ENCODE measurements at regions not wholly inside any gene's neighbourhood (a gene's known extent, or its start where the extent isn't known, plus 50 kb on each side); places are given as distances from the start of the nearest gene placed in this dataset.
"Not testable (repeated sequence)": the region's sequence is repeated elsewhere in the genome, so short reads cannot be mapped to it uniquely, and the experiment has no call there.

DNA sequence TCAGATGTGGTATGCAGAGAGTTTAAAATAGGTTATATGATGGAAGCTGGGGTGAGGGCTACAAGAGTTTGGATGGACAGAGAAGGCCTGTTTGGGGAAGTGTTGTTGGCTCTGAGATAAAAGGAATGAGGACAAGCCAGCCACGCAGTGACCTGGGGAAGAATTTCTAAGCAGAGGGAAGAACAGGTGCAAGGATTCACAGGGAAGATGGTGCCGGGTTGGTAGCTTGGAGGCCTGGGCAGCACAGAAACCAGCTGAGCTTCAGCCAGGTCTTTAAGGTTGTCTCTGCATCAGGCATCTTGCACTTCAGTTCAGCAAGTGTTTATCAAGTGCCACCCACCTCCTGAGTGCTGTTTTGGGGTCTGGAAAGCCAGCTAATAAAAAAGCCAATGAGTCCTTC, 1163.7 kb downstream of the AACS start:
- no peak for DNase-seq

DNA sequence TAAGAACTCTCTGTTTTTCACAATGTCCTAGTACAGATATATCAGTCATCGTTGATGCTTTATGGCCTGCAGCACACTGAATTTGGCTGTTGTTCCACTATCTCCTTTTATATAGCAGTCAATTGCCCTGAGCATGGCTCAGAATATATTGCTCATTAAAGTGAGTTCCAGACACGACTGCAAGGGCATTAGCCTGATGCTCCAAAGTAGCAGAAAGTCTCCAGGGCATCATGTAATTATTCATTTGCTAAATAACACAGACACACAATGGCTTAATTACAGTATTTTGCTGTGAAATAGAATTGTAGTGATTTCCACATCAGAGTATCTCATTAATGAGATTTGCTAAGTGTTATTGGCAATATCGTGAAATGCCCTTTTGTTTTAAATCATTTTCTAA, 1167.5 kb downstream of the AACS start:
- DNase-seq: no peak

DNA sequence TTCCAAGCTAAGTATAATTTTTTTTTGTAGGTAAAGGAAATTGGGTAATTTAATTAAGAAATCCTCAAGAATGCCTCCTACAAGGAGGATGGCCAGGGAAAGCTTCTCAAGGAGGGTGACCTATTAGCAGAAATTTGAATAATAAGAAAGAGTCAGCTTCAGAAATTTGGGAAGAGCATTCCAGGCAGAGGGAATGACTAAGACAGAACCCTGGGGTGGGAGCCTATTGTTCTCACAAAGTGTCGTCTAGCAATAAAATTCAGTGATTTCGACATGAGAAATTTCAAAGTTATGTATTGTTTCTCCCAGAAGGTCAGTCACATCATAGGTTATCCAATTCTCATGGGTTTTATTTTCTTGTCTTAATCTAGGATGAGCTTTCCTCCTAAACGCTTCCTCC, 1168.4 kb downstream of the AACS start:
- DNase-seq: no peak

DNA sequence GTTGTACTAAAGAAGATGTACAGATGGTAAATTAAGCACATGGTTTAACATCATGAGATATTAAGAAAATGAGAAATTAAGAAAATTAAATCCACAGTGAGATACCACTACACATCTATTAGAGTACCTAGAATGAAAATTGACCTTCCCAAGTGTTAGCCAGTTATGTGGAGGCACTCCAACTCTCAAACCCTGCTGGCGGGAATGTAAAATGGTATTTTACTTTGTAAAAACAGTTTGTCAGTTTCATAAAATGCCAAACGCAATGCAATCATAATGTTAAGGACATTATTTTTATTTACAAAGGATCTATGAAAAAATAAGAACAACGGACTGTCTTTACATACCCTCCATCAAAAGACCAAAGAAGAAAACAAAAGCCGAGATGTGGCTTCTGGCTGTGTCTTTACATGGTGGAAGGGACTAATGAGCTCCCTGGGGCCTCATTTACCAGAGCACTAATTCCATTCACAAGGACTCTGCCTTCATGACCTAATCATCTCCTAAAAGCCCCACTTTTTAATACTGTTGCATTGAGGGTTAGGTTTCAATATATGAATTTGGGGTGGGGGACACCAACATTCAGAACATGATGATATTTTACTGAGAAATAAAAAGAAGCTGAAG, 1178.7 kb downstream of the AACS start:
- DNase-seq: no peak

DNA sequence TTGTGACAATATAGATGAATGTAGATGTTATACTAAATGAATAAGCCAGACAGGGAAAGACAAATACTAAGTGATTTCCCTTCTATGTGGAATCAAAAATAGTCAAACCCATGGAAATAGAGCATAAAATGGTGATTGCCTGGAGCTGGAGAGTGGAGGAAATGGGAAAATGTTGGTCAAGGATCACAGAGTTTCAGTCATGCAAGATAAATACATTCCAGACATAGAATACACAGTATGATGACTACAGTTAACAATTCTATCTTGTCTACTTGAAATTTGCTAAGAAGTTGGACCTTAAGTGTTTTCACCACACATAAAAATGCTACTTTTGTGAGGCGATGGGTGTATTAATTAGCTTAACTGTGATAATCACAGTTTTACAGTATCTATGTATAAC, 1182.7 kb downstream of the AACS start:
- DNase-seq: no peak

DNA sequence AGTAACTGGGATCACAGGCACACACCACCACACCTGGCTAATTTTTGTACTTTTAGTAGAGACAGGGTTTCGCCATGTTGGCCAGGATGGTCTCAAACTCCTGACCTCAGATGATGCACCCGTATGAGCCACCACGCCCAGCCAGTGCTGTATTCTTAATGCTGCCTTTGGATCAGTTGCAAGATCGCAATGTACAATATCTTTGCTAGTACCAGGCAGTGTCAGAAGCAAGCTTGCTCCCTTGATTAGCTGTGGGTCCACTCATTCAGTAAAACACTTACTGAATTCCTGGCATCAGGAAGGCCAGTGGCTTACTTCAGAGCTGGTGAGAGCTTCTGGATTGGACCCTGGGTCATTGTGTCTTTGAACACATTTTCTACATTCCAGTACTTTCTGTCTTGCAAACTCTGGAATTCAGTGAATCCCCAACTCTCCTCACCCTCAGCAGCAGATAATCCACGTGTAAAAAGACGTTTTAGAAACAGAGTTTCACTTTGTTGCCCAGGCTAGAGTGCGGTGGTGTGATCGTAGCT, 1183.7 kb downstream of the AACS start:
- no peak for DNase-seq

DNA sequence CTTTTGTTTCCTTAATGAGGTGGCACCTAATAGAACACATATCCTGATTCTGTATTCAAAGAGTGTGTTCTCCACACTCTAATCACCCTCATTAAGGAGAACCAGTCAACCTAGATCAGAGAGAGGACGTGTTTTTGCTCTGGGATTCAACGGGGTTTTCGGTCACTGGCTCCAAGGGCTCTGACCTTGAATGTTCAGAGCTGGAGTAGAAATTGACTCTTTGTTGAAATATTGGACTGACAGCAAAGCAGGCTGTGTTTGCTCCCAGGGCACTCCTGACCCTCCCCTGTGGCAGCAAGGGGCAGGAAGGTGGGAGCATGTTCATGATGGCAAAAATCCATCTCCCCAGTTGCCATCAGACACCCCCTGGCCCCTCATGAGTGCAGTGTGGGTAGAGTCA, 1193.0 kb downstream of the AACS start:
- DNase-seq: no peak

DNA sequence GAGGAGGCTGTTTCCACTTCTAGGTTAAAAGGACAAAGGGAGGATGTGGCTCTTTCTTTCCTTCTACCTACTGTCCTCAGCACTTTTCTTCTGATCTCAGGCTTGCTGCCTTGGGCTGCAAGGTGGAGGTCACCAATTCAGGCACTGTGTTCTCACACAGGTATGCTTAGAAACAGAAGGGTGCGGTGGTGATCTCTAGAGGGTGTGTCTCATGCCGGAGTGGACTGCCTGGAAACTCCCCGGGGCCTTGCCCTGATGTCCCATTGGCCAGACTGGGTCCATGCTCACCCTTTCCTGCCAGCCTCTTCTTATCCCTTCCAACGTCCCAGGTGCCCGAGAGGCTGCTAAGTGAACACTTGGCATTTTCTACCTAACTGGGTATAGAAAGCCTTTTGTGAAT, 1197.6 kb downstream of the AACS start:
- no peak for DNase-seq

DNA sequence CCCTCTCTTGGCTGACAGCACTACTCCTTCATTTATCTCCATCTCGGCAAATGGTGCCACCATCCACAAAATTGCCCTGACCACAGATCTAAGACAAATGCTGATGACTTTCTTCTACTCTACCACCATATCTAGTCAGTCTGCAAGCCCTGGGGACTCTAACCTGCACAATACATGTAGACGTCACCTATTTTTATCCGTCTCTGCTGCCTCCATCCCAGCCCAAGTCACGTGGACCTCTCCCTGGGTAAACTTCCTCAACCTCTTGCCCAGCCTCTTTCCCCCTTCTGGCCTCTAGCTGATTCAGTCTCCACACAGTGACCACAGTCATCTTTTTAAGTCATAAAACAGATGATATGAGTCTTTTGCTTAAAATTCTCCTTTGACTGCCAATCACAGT, 1203.0 kb downstream of the AACS start:
- no peak for DNase-seq

DNA sequence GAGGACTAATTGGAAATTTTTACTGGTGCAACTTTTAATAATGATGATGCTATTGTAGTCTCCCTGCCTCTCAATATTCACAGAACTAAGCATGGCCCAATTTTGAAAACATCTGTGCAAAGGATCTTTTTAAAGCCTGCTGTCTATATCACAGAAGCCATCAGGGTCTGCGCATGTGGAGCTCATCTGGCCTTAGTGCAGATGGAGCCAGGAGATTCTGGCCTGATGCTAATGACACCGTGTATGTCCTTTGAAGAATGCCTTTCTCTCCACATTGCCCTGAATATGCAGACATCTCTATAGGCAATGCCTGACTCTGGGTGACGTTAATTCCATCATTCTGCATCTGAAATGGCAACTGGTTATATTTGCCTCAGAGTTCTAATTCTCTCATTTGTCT, 1205.9 kb downstream of the AACS start:
- DNase-seq: no peak

DNA sequence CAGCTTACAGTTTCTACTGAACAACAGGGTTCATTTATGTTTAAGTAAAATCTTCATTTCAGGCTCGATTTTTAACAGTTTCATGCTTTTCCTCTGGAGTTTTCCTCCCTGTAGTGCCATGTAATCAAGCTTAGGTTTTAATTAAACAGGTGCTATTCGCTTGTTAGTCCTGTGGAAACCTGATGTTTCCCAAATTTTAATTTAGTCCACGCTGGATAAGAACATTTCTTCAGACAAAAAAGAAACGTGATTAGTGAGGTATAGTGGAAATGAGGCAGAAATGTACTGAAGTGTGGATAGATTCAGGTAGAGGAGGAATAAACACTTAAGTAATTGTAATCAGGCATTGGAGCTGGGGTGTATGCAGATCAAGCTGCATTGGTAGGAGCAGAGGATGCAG, 1217.5 kb downstream of the AACS start:
- DNase-seq: no peak

DNA sequence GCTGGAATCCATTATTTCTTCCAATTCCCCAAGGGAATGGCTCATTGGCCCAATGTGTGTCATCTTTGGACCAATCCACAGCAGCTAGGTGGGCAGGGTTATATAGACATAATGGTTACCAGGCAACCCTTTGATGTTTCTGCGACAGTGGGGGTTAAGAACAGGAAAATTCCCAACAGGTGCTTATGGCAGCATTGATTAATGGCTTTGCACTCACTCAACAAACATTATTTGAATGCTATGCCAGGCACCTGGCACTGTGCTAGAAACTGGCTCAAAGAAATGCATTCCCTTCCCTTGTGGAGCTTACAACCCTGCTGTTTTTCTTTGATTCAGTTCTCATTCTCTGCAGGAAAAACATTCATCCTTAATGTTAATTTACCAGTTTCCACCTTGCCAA, 1221.0 kb downstream of the AACS start:
- no peak for DNase-seq

DNA sequence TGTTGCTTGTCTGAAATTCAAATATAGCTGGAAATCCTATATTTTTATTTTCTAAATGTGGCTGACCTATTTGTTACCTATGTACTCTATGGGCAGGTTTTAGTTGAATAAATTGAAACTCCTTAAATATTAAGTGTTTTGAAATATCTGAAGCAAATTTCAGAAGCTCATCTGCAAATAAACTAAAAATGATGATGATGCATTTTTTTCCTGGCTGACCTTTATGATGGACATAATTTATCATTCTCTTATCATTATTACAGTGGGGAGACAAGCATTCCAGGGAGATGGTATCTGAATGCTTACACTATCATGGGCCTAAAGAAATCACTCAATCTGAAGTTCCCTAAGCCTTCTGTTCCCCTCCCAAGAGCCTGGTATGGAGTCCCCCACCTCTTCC, 1225.2 kb downstream of the AACS start:
- no peak for DNase-seq

DNA sequence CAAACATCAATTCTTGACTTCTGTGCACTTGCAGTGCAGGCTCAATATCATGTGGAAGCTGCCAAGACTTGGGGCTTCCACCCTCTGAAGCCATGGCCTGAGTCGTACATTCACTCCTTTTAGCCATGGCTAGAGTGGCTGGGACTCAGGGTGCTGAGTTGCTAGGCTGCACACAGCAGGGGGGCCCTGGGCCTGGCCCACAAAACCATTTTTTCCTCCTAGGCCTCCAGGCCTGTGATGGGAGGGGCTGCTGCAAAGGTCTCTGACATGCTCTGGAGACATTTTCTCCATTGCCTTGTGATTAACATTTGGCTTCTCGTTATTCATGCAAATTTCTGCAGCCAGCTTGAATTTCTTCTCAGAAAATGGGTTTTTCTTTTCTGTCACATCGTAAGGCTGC, 1226.8 kb downstream of the AACS start:
- DNase-seq: not testable (repeated sequence)

DNA sequence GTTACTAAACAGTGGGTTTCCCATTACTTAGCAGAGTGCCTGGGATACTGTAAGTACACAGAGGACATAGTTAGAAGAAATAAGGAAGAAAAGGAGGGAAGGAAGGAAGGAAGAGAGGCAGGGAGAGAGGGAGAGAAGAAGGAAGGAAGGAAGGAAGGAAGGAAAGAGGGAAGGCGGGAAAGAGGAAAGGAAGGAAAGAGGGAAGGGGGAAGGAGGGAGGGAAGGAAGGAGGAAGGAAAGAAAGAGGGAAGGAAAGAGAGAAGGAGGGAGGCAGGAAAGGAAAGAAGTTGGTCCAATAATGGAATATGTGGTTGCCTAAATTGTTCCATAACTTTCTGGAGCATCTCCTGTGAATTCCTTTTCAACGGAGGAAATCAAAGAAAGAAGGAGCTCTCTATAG, 1230.4 kb downstream of the AACS start:
- no peak for DNase-seq

DNA sequence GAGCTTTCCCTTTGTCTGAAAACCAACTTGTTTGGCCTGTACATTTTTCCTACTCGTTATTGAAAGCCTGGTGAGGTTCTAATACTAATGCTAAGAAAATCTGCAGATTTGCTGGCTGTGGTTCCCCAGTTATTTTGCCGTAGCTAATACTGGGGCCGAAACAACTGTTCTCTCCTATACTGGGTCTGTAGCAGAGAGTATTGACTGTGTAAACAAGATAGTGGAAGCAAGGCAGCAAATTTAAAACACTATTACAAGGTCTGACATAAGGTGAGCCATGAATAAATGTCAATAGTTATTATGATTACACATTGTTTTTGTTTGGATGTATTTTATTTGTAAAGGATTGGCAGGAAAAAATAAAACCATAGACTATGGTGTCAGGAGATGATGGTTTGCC, 1244.0 kb downstream of the AACS start:
- DNase-seq: no peak

DNA sequence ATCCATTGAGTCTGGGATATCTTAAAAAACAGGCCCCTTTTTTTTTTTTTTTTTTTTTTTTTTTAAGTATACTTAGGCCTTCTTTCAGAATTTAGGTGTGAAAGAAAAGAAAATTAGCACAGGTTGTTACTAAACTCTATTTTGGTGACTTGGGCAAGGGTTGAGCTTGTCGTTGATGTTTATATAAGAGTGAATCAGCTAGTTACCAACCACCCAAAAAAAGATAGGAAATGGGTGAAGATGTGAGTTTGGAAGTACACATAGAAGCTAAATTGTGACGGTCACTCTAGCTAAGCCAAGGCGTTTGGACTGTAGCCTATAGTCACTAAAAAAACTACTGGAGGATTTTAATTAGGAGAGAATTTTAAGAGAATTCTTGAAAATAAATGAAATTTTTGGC, 1247.2 kb downstream of the AACS start:
- DNase-seq: no peak

DNA sequence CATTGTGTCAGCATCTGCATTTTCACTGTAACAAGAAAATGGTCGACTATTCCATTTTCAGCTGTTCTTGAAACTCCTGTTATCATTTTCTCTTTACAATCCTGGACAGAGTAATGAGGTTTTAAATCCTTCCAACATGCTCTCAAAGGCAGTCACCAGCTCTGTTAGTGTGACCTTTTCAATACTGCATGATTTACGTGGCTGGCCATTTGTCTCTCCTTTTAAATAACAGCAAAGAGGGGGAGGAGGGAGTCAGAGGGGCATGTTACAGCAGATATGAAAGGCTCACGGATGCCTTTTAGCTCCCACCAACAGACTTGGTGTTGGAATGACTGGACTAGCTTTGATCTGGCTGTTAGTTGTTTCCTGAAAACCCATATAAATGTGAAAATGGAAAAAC, 1251.2 kb downstream of the AACS start:
- no peak for DNase-seq

DNA sequence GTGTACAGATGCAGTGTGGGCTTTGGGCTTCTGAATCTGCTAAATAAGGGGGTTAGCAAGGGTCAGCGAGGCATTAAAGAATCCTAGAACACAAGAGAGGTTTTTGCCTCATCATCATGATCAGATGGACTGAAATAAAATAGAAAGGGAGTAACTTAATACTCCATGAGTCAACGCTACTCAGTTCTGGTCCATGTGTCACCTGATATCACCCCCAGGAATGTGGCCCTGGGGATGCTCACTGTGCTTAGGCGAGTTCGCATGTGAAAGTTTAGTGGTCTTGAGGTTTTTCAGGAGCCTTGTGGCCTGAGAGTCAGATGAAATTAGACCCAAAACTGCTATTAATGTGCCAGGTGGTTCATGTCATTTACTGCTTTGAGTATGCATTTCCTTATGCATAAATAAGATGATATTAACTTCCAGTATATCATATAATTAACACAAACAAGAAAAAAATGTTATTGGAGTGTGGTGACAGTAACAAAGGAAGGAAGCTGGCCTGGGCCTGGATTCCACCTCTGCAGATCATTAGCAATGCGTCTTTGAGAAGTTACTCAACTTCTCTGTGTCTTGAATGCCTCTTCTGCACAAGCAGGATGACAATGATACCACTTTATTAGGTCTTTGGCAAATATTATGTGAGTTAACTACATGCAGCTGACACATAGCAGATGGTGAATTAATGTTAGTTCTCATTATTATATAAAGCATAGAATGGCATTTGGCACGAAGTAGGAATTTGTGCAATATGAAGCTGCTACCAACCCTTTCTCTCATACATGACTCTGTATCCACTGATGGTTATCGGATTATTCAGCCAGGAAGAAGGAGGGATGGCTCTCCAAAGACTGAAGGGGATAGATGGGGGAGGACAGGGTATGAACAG, 1272.6 kb downstream of the AACS start:
- no peak for DNase-seq

DNA sequence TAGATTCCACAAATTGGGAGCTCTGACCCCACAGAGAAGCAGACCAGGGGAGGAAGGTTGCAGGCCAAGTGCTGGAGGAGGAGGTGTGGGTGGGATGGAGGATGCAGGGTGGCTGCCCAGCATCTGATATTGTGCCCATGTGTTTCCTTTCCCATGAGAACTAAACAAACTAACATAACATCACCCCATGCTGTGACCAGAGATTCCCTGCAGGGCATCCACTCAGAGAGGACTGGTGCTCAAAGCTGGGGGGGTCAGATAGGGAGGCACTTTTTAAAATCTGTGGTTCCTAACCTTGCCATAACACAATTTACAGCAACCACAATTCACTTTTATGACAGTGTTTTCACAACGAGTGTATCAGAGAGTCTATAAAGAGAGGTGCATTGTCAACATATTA, 1277.6 kb downstream of the AACS start:
- DNase-seq: no peak

DNA sequence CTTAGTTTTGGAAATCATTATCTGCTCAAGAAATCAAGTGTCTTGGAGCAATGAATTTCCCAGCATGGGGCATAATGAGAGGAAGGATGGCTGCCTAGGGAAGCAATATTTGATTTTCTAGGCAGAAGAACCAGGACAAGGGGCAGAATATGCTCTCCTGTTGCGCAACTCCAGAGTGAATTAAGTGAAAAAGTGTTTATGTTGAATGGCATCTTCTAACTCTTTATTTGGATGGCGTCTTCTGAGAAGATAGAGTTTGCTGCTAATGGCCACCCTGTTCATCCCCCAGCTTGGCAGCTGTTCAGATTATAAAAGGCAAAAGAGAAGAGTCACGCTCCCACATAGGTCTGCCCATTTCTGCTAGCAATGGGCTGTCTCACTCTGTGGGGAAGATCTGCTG, 1278.1 kb downstream of the AACS start:
- no peak for DNase-seq

DNA sequence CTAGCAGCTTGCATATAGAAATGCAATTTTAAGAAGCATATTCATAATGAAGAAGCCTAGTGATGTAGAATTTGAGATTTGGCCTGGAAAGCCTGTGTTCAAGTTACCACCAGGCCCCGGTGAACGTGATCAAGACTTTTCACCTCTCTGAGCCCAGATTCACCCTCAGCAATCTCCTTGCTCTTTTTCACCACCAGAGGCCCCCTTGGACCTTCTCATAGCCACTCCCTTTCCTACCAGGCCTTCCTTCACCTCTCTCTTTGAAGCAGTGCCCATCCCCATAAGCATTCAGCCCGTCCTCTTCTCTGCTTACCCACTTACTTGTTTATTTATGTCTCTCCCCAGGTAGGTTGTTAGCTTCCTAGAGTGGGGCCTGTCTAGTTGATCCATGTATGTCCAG, 1280.9 kb downstream of the AACS start:
- no peak for DNase-seq

DNA sequence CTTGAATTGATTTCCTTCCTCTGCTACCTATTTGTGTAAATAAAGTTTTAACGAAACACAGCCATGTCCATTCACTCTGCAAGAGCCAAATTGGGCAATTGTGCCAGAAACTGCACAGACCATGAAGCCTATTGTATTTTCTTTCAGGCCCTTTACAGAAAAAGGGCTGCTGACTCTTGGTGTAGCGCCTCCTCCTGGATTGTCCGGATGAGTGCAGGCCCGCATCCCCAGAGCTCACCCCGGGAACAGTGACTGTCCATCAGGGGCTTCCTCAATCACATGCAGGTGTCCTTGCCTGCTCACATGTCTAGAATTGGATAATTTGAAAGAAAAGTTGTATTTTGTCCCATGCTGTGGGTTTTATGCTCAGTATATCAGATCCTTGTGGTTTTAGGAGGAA, 1282.2 kb downstream of the AACS start:
- no peak for DNase-seq
